GM21529 (cell line): ENCODE measurements at regions not wholly inside any gene's neighbourhood (a gene's known extent, or its start where the extent isn't known, plus 50 kb on each side); places are given as distances from the start of the nearest gene placed in this dataset.

Source experiments
- ATAC-seq: cut with Tn5 transposase; IDR thresholded peaks from one replicate; pipeline ENCODE4 v1.9.1; 2021; ENCODE audit not compliant: unreplicated experiment

DNA sequence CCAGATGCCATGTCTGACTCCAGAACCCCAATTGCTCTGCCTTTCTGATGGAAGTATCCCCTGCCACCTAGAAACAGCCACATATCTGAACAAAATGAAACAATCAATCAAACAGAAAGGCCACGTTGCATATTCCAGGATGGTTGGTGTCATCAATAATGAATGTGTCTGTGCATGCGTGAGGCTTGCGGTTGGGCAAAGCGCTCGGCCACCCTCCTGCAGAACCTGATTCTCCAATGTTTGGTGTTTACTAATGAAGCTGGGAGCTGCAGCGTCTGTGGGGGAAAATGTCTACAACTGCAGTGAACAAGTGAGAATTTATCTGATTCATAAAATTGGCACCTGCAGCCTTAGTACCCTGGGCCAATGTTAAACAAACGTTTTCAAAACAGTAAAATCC is 121.2 kb upstream of the ADARB2 start:
- no peak for ATAC-seq

DNA sequence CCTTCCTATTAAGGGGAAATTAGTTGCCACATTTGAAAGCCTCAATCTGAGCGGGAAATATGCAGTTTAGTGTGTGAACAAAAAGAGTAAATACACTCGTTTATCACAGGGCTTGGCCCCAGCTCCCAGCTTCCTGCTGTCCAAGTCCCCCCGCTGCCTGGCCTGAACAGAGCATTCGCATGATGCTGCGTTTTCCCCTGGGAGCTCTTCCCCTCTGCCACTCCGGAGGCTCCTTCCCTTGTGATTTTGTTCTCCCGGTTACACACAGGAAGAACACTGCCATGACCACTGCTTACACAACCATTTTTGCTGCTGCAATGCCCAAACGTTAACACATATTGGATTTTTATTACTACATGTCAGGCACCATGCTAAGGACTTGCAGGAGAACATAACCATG is 120.7 kb upstream of the ADARB2 start:
- no peak for ATAC-seq

DNA sequence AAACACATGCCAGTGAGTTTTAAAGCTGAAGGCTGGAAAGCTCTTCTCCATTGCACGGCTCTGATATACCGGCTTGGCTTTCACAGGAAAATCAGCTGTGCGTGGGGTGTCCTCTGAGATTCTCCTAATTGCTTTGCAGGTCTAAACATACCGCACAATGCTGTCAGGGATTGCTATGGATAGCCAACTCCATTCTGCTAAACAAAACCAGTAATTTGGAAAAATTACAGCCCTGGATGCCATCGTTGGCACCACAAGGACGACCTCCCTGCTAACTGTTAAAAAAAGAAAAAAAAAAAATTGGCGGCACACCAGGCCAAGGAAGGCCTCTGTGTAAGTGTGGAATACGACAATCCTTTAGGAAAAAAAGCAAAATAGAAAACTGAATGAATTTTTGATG is 118.6 kb upstream of the ADARB2 start:
- no peak for ATAC-seq

DNA sequence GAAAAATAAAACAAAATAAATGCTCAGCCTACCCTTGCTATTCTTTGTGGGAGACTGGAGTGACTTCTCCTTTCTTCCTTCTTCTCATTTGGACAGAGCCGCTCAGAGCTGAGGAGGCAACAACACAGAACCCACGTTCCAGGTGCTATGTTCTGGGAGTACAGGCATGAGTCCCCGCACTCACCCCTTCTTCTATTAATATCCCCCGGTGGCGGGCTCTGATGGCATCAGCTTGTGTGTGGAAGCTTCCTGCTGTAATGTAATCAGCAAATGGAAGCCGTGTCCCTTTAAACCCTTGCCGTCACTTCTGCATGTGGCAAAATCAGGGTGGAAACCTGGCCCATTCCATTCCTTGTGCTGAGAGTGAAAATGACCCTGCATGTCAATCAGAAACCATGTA is 116.9 kb upstream of the ADARB2 start:
- no peak for ATAC-seq

DNA sequence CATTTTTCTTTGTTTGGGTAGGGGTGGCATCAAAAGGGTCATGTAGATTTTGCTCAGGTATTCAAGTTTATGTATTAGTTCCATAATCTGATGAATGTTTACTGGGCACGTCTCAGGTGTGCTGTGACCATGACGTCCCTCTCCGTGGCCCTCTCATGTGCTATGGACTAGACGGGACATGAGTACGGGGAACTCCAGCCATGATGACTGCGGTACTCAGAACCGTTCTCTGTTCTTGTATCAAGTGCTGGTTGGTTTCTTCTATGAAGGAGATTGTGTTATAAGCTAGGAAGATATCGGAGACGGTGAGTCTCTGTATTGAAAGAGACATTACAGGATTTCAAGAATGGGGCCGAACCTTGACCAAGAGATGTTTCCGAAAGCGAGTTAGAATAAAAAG is 116.5 kb upstream of the ADARB2 start:
- ATAC-seq, result no peak

DNA sequence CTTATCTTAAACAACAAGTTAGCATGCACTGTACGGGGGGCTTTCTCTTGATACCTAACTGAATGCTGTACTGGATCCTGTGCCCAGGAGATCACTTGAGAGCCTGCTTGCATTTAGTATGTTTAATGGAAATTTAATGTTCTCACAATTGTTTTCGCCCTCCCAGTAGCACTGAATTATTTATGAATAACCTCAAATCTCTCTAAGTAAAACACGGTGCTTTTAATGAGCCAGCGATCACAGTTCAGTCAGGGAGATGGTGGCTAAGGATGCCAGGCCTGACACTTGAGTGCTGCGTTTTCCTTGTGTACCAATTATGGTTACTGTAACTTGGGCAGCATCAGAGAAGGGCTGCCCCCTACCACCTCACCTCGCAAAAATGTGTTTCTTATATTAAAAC is 115.5 kb upstream of the ADARB2 start:
- ATAC-seq, result no peak

DNA sequence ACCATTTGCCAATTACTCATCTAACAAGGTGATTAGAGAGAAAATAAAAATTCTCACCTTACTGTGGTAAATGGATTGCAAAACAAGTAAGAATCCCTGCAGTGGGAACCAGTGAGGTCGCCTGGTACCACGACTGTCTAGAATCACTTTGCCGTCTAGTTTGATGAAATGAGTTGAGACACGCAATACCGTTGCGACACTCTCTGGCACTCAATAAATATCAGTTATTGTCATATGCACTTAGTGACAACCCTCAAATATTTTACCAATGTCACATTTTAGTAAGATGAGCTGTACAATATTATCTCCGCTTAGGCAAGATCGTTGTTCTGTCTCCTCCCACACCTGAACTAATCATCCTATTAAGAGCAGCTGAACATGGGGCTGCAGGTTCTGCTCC is 114.4 kb upstream of the ADARB2 start:
- no peak for ATAC-seq

DNA sequence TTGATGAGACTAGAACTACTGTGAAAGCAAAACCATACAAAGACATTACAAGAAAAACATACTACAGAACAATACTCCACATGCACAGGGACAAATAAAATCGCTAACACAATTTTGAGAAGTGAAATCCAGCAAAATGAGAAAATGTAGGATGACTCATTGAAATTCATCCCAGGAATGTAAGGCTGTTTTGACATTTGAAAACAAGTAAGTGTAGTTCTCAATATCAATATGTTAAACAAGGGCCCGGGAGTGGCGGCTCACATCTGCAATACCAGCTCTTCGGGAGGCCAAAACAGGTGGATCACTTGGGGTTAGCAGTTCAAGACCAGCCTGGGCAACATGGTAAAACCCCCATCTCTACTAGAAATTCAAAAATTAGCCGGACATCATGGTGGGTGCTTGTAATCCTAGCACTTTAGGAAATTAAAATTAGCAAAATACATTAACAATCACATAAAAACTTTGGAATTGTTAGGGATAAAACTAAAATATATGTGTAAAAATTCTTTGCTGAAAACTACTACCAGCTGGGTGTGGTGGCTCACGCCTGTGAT is 113.7 kb upstream of the ADARB2 start:
- no peak for ATAC-seq

DNA sequence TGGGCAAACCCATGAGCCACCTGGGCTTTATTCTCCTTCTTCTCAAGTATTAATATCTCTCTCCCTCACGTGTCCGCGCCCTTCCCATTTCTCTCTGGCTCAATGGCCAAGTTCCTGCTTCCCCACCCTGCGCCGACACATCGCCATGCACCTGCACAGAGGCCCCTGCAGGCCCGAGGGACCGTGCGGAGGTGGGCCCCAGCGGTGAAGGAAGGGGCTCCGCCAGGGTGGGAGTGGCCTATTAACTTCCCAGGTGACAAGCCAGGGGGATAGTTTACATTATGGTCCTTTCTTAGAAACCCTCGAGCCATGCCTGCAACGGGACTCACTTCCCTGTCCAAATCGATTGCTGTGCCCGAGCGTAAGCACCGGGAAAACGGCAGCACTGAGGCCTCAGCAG is 110.0 kb upstream of the ADARB2 start:
- ATAC-seq, result no peak

DNA sequence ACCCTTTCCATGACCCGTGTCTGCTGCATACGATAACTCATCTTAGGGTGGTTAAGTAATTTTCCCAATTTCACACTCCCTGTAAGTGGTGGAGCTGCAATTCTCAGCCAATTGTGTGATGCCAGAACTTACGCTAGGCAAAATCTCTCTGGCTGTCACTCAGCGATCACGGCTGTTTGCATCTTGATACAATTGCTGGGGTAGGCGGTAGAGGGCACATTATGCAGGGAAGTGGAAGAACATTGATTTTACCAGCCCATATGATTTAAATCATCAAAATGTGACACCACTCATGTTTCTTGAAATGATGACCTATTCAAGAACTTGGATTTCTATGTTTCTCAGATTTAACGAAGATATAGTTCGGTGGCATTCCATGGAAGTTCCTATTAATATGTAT is 108.7 kb upstream of the ADARB2 start:
- no peak for ATAC-seq

DNA sequence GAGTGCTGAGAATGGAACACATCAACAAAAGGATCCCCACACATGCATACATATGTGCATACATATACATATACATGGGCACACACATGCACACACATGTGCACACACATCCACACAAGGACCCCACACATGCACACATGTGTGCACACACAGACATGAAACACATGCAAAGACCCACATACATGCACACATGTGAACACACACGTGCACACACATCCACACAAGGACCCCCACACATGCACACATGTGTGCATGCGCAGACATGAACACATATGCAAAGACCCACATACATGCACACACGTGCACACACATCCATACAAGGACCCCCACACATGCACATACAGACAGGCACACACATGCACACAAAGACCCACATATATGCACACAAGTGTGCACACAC is 104.4 kb upstream of the ADARB2 start:
- ATAC-seq, result no peak

DNA sequence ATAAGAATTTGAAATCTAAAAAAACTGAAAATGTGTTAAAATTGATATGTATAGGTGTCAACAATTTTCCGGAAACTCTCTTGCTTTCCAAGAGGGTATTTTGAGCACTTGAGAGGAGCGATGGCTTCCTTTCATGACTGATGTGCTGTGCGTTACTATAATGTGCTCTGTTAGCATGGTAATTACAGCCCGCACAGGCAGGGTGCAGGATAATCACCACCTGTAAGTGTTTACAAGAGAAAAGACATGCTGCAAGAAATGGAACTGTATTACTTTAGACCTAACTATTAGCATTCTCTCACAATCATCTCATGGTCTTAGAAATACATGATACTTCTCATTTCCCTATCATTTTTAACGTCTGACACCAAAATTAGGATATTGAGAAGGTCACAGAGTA is 92.4 kb upstream of the ADARB2 start:
- ATAC-seq, result no peak

DNA sequence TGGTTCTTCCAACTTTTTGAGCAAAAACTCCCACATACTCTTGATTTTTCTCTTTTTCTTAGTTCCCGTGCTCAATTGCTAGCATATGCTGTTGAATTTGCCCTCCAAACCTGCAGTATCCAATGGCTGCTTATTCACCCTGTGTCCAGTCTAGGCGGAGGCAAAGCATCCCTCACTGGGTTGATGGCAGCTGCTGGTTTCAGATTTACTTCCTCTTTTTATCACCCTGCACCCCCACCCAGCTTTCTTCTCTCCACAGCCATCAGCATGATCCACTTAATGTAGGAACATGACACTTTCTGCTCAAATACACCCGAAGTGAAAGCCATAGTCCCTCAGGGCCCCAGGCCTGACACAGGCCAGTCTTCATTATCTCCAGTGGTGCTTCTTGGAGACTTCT is 87.6 kb upstream of the ADARB2 start:
- no peak for ATAC-seq

DNA sequence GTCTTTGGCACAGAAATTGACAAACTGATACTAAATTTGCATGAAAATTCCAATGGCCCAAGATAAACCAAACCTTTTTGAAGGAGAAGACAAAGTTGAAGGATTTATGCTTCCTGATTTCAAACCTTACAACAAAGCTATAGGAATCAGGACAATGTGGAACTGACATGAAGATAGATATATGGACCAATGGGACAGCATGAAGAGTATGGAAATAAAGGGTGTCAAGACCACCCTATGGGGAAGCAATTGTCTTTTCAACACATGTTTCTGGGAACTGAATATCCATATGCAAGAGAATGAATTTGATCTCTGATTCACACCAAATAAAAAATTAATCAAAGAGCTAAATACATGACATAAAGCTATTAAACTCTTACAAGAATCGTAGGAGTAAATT is 77.2 kb upstream of the ADARB2 start:
- ATAC-seq, result no peak

DNA sequence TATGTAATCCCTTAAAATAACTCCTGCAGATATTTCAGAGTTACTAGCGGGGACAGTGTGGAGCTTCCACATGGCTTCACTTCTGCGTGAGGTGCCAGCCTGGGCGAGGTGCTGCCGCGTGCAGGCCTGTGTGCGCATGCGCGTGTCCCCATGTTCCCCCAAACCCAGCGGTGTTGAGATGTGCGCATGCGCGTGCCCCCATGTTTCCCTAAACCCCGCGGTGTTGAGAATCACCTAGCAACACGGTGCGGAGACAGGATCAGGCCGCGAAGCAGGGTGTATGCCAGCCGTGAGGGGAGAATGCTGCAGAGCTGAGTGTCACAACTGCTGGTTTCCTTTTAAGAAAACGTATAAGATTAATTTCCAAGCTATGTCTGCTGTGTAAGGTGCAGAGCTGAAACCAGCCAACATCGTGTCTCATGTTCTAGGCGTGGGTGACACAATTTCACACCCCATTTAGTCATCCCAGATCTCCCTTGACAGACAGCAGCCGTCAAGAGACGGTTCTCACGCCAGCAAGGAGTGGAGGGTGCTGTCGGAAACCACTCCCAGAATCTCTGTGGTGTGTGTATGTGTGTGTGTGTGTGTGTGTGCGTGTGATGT is 71.9 kb upstream of the ADARB2 start:
- ATAC-seq, result no peak

DNA sequence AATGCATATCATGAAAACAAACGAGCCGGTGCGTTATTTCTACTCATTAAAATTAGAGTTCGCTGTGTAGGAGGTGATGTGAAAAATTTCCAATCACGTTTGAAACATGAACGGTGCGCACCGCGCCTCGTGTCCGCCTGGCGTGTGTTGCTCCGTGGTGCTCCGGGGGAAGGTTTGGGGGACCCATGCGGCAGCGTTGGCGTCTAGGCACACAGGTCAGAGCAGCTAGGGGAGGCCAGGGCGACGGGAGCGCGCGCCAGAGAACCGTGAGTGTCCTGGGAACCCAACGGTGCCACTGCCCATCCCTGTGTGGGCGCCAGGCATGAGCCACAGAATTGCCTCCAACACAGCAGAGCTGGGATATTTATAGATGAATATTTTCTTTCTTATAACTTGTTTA is 70.6 kb upstream of the ADARB2 start:
- ATAC-seq, result no peak

DNA sequence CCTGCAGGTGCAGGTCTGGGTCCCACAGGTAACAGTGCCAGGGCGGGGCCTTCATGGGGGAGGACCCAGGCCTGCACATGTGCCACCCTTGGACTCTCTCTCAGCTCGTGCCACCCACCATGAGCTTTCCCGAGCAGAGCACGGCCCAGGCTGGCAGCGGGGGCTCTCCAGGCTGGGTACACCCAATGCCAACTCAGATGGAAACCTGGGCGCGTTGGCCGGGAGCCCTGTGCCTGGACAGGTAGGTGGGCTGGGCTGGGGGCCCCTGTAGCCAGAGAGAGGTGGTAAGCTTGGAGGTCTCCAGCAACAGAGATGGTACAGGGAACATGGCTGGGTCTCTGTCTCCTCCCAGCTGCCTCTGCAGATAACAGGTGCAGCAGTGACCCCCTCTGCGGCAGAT is 69.9 kb upstream of the ADARB2 start:
- ATAC-seq, result no peak

DNA sequence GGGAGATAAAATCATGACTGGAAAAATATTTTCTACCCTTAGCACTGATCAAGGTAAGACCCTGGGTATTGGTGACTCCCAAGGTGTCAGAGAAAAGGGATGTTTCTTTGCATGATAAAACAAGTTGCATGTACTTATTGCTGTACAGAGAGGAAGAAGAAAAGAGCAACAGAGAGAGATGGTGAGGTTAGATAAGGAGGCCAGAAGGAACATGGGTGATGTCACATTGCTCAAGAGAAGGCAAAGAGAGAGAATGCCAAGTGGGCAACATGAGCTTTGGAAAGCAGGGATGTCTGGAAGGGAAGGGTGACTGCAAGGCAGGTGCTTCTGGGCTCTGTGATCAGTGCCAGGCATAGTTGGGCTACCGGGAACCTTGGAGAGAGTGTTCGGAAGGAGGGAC is 65.1 kb upstream of the ADARB2 start:
- no peak for ATAC-seq

DNA sequence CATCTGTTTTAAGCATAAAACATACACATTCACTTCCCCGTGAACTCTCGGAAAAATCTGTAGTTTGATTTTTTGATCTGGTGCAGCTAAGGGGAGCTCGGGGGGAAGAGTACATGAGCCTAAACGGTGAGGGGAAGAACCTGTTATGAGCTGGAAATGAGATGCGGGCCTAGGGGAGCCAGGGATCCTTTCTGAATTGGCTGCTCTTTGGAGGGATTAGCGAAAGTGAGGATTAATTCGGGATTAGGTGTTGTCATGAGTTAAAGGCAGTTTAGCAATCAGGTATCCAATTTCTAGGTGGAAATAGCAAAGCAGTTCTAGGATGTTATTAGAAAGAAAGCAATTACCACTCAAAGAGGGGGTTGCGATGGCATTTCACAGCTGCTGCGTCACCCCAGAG is 51.1 kb upstream of the ADARB2 start:
- no peak for ATAC-seq
